ENCODE measurements at regions not wholly inside any gene's neighbourhood (a gene's known extent, or its start where the extent isn't known, plus 50 kb on each side); places are given as distances from the start of the nearest gene placed in this dataset.
"Not testable (repeated sequence)": the region's sequence is repeated elsewhere in the genome, so short reads cannot be mapped to it uniquely, and the experiment has no call there.

- H3K36me3 Mint-ChIP-seq (ENCODE audit: low read depth); DNase-seq; H3K4me1 Mint-ChIP-seq; CTCF ChIA-PET; POLR2A ChIA-PET; H3K27ac Mint-ChIP-seq; H3K27me3 Mint-ChIP-seq; H3K4me3 Mint-ChIP-seq; intact Hi-C loops (cut with DNase I, micrococcal nuclease); ATAC-seq; H3K9me3 Mint-ChIP-seq (ENCODE audit: low read depth): not testable (repeated sequence)
These were observed 152.0 kb downstream of the SEM1 start for GRCh38 chr7:96557598-96557997.

- CTCF ChIA-PET = interaction anchor here (0.7 kb wide), 1 partner anchor 406 kb away, joined by 3 read pairs; no protein-coding TSS in a partner anchor
- Mint-ChIP-seq H3K27ac (no peak overlapping the region), H3K4me1 (no peaks in the 10 kb centered on the region), H3K9me3 (ENCODE audit: low read depth) (no peaks in the 10 kb centered on the region), H3K36me3 (ENCODE audit: low read depth) (no peaks in the 10 kb centered on the region), H3K4me3 (no peak overlapping the region), H3K27me3 (peaks cover 3% of the 10 kb centered on the region)
- intact Hi-C loops (cut with DNase I, micrococcal nuclease) = no loop called here
- POLR2A ChIA-PET = no interaction called here
- ATAC-seq = no peak
- DNase-seq = no peak
These were observed 161.0 kb downstream of the SEM1 start for GRCh38 chr7:96548664-96549063.

- ATAC-seq (no peak), DNase-seq (no peak)
- no peaks in the 10 kb centered on the region for H3K9me3 Mint-ChIP-seq (ENCODE audit: low read depth)
- POLR2A ChIA-PET = no interaction called here
- H3K27ac Mint-ChIP-seq = no peak overlapping the region
- intact Hi-C loops (cut with DNase I, micrococcal nuclease) = no loop called here
- no peak overlapping the region for H3K4me3 Mint-ChIP-seq
- CTCF ChIA-PET = no interaction called here
- H3K27me3 Mint-ChIP-seq = peaks cover 3% of the 10 kb centered on the region
- no peaks in the 10 kb centered on the region for H3K4me1 Mint-ChIP-seq
- no peaks in the 10 kb centered on the region for H3K36me3 Mint-ChIP-seq (ENCODE audit: low read depth)
These were observed 162.3 kb downstream of the SEM1 start for GRCh38 chr7:96547371-96547811.

GRCh38 chr7:96546426-96546825 lies 163.2 kb downstream of the SEM1 start:
- Mint-ChIP-seq H3K9me3 (ENCODE audit: low read depth) (no peaks in the 10 kb centered on the region), H3K27me3 (peaks cover 3% of the 10 kb centered on the region), H3K4me1 (no peaks in the 10 kb centered on the region), H3K27ac (no peak overlapping the region), H3K4me3 (no peak overlapping the region), H3K36me3 (ENCODE audit: low read depth) (no peaks in the 10 kb centered on the region)
- ATAC-seq (no peak), DNase-seq (no peak)
- CTCF ChIA-PET = no interaction called here
- POLR2A ChIA-PET = no interaction called here
- intact Hi-C loops (cut with DNase I, micrococcal nuclease) = no loop called here

GRCh38 chr7:96539471-96539870 lies 170.2 kb downstream of the SEM1 start:
- no peak for ATAC-seq
- DNase-seq = no peak
- H3K27ac Mint-ChIP-seq = no peak overlapping the region
- CTCF ChIA-PET = no interaction called here
- no peaks in the 10 kb centered on the region for H3K9me3 Mint-ChIP-seq (ENCODE audit: low read depth)
- intact Hi-C loops (cut with DNase I, micrococcal nuclease) = no loop called here
- no peaks in the 10 kb centered on the region for H3K36me3 Mint-ChIP-seq (ENCODE audit: low read depth)
- no peaks in the 10 kb centered on the region for H3K4me1 Mint-ChIP-seq
- H3K4me3 Mint-ChIP-seq = no peak overlapping the region
- POLR2A ChIA-PET = interaction anchor here (0.7 kb wide), 1 partner anchor 227 kb away, joined by 3 read pairs; no protein-coding TSS in a partner anchor
- no peaks in the 10 kb centered on the region for H3K27me3 Mint-ChIP-seq

GRCh38 chr7:96538632-96539031 lies 171.0 kb downstream of the SEM1 start:
- H3K4me3 Mint-ChIP-seq = no peak overlapping the region
- ChIA-PET CTCF (interaction anchor here (0.6 to 1.0 kb wide), 2 partner anchors 509 to 612 kb away, joined by 3 read pairs; no protein-coding TSS in a partner anchor), POLR2A (interaction anchor here (0.7 kb wide), 1 partner anchor 226 kb away, joined by 3 read pairs; no protein-coding TSS in a partner anchor)
- peaks cover 2% of the 10 kb centered on the region for H3K27me3 Mint-ChIP-seq
- no peak for DNase-seq
- ATAC-seq = no peak
- no peak overlapping the region for H3K27ac Mint-ChIP-seq
- H3K9me3 Mint-ChIP-seq (ENCODE audit: low read depth) = no peaks in the 10 kb centered on the region
- intact Hi-C loops (cut with DNase I, micrococcal nuclease) = no loop called here
- H3K4me1 Mint-ChIP-seq = no peaks in the 10 kb centered on the region
- no peaks in the 10 kb centered on the region for H3K36me3 Mint-ChIP-seq (ENCODE audit: low read depth)

GRCh38 chr7:96534221-96534620 lies 175.4 kb downstream of the SEM1 start:
- intact Hi-C loops (cut with DNase I, micrococcal nuclease) = no loop called here
- Mint-ChIP-seq H3K27me3 (peaks cover 15% of the 10 kb centered on the region), H3K9me3 (ENCODE audit: low read depth) (no peaks in the 10 kb centered on the region)

GRCh38 chr7:96532428-96532935 lies 177.2 kb downstream of the SEM1 start:
- Mint-ChIP-seq H3K9me3 (ENCODE audit: low read depth) (no peaks in the 10 kb centered on the region), H3K36me3 (ENCODE audit: low read depth) (no peaks in the 10 kb centered on the region), H3K27me3 (peaks cover 15% of the 10 kb centered on the region), H3K4me3 (no peak overlapping the region), H3K27ac (no peak overlapping the region), H3K4me1 (no peaks in the 10 kb centered on the region)
- DNase-seq (no peak), ATAC-seq (no peak)
- ChIA-PET CTCF (interaction anchor here (0.6 kb wide), 1 partner anchor 70 kb away, joined by 3 read pairs; no protein-coding TSS in a partner anchor), POLR2A (no interaction called here)
- intact Hi-C loops (cut with DNase I, micrococcal nuclease) = no loop called here

More at GRCh38 chr7:96534221-96534620, 175.4 kb downstream of the SEM1 start:
- ATAC-seq = no peak
- H3K4me1 Mint-ChIP-seq = no peaks in the 10 kb centered on the region
- POLR2A ChIA-PET = no interaction called here
- no peak overlapping the region for H3K27ac Mint-ChIP-seq
- CTCF ChIA-PET = no interaction called here
- H3K36me3 Mint-ChIP-seq (ENCODE audit: low read depth) = no peaks in the 10 kb centered on the region
- DNase-seq = no peak
- H3K4me3 Mint-ChIP-seq = no peak overlapping the region

GRCh38 chr7:96531331-96531730 lies 178.3 kb downstream of the SEM1 start:
- ChIA-PET CTCF (no interaction called here), POLR2A (no interaction called here)
- Mint-ChIP-seq H3K9me3 (ENCODE audit: low read depth) (no peaks in the 10 kb centered on the region), H3K4me3 (no peak overlapping the region), H3K4me1 (no peaks in the 10 kb centered on the region), H3K27ac (no peak overlapping the region), H3K36me3 (ENCODE audit: low read depth) (no peaks in the 10 kb centered on the region), H3K27me3 (peaks cover 15% of the 10 kb centered on the region)
- DNase-seq = no peak
- intact Hi-C loops (cut with DNase I, micrococcal nuclease) = no loop called here
- ATAC-seq = no peak

GRCh38 chr7:96530786-96531185 lies 178.9 kb downstream of the SEM1 start:
- Mint-ChIP-seq H3K27ac (no peak overlapping the region), H3K36me3 (ENCODE audit: low read depth) (no peaks in the 10 kb centered on the region), H3K4me3 (no peak overlapping the region), H3K9me3 (ENCODE audit: low read depth) (no peaks in the 10 kb centered on the region), H3K27me3 (peaks cover 16% of the 10 kb centered on the region), H3K4me1 (no peaks in the 10 kb centered on the region)
- ChIA-PET CTCF (no interaction called here), POLR2A (no interaction called here)
- DNase-seq = no peak
- no peak for ATAC-seq
- intact Hi-C loops (cut with DNase I, micrococcal nuclease) = no loop called here

- H3K4me1 Mint-ChIP-seq = peaks cover 4% of the 10 kb centered on the region
- no peak for ATAC-seq
- ChIA-PET CTCF (no interaction called here), POLR2A (interaction anchor here (0.7 kb wide), 1 partner anchor 168 kb away, joined by 4 read pairs; no protein-coding TSS in a partner anchor)
- DNase-seq = no peak
- H3K9me3 Mint-ChIP-seq (ENCODE audit: low read depth) = no peaks in the 10 kb centered on the region
- H3K36me3 Mint-ChIP-seq (ENCODE audit: low read depth) = no peaks in the 10 kb centered on the region
- H3K27me3 Mint-ChIP-seq = peaks cover 16% of the 10 kb centered on the region
- H3K27ac Mint-ChIP-seq = no peak overlapping the region
- intact Hi-C loops (cut with DNase I, micrococcal nuclease) = no loop called here
- no peak overlapping the region for H3K4me3 Mint-ChIP-seq
These were observed 182.4 kb downstream of the SEM1 start for GRCh38 chr7:96527133-96527827.

GRCh38 chr7:96526496-96526895 lies 183.2 kb downstream of the SEM1 start:
- peaks cover 4% of the 10 kb centered on the region for H3K4me1 Mint-ChIP-seq
- H3K36me3 Mint-ChIP-seq (ENCODE audit: low read depth) = no peaks in the 10 kb centered on the region
- peaks cover 16% of the 10 kb centered on the region for H3K27me3 Mint-ChIP-seq
- no peak overlapping the region for H3K4me3 Mint-ChIP-seq
- no peak overlapping the region for H3K27ac Mint-ChIP-seq
- ATAC-seq = no peak
- CTCF ChIA-PET = no interaction called here
- intact Hi-C loops (cut with DNase I, micrococcal nuclease) = no loop called here
- POLR2A ChIA-PET = interaction anchor here (0.7 kb wide), 1 partner anchor 167 kb away, joined by 4 read pairs; no protein-coding TSS in a partner anchor
- DNase-seq = no peak
- H3K9me3 Mint-ChIP-seq (ENCODE audit: low read depth) = no peaks in the 10 kb centered on the region
